LNCaP clone FGC (cell line): ENCODE measurements at regions not wholly inside any gene's neighbourhood (a gene's known extent, or its start where the extent isn't known, plus 50 kb on each side); places are given as distances from the start of the nearest gene placed in this dataset.
A peak's percentile ranks its signal among the peaks of the same experiment; 100 is the strongest.

Experiments used
- DNase-seq: peaks from one replicate; pipeline ENCODE4 v3.0.0-alpha.2; 2011; ENCODE audit warnings: low read depth
- H3K4me3 ChIP-seq: 2 replicates; pipeline ENCODE4 v1.5.1; 2011; ENCODE audit warnings: mild to moderate bottlenecking, low read depth, low read length, control low read depth
- CTCF ChIP-seq: IDR thresholded peaks from 2 replicates; pipeline ENCODE4 v1.5.1; 2012; ENCODE audit warnings: mild to moderate bottlenecking; ENCODE audit not compliant: control insufficient read depth, insufficient read depth; ENCODE audit errors: extremely low read depth

GRCh38 chr4:144318797-144319196, 178.3 kb upstream of the GYPA start:
- TF ChIP-seq CTCF: 0 out of 2 replicates have a peak, but pooled peaks have one; percentile 3
- H3K4me3 ChIP-seq: no peak overlapping the region
- no peak for DNase-seq

- no peak for DNase-seq
- no peak overlapping the region for H3K4me3 ChIP-seq
- TF ChIP-seq CTCF: no peak
These were observed 196.1 kb upstream of the GYPA start for GRCh38 chr4:144336633-144337032.

GRCh38 chr4:144338148-144338547, 197.6 kb upstream of the GYPA start:
- TF ChIP-seq CTCF: no peak
- no peak overlapping the region for H3K4me3 ChIP-seq
- DNase-seq: no peak

GRCh38 chr4:144338834-144339233, 198.3 kb upstream of the GYPA start:
- DNase-seq: no peak
- TF ChIP-seq CTCF: no peak

GRCh38 chr4:144340931-144341330, 200.4 kb upstream of the GYPA start:
- TF ChIP-seq CTCF: no peak
- no peak overlapping the region for H3K4me3 ChIP-seq
- no peak for DNase-seq

More at GRCh38 chr4:144338834-144339233, 198.3 kb upstream of the GYPA start:
- H3K4me3 ChIP-seq: no peak overlapping the region

GRCh38 chr4:144342949-144343760, 202.6 kb upstream of the GYPA start:
- DNase-seq: no peak
- TF ChIP-seq CTCF: no peak
- no peak overlapping the region for H3K4me3 ChIP-seq

- no peak for DNase-seq
- TF ChIP-seq CTCF: no peak
- no peak overlapping the region for H3K4me3 ChIP-seq
These were observed 206.6 kb upstream of the GYPA start for GRCh38 chr4:144347121-144347520.
